ENCODE measurements at regions not wholly inside any gene's neighbourhood (a gene's known extent, or its start where the extent isn't known, plus 50 kb on each side); places are given as distances from the start of the nearest gene placed in this dataset.

DNA sequence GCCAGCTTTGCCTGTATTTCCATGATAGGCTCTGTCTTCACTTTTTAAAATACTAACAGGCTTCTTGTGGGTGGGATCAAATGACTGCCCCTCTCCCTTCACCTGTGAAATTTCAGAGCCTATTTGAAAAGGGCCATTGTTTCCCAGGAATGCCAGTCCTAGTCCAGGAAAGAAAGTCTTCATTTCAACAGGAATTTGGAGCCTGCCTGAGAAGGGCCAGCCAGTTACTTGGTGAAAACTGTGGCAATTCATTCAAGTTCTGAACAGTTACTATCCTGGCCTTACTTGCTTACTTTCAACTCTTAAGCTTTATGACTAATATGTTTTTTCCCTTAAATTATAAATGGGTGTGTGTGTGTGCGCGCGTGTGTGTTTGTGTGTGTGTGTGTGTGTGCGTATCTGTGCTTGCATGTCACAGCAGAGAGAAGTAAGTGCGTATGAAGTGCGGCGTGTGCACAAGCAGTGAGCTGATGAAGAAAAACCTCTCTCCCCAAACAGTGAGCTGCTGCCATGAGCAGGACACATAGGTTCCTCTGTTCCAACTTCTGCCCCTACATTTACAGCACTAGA lies 67.5 kb upstream of the RNPC3 start:
- Histone ChIP-seq H2AFZ (ENCODE audit: low read depth, low read length, poor library complexity, severe bottlenecking) (no peak overlapping the region), H3K9me3 (ENCODE audit: control insufficient read depth in 1 of 2, insufficient read depth in 1 of 2, low read depth in 1 of 2, low read length in 2 of 2) (no peaks in the 10 kb centered on the region), H3K4me2 (ENCODE audit: low read length) (no peak overlapping the region), H3K9me2 (ENCODE audit: insufficient read depth) (no peaks in the 10 kb centered on the region), H3K79me2 (ENCODE audit: insufficient read depth, low read length) (no peaks in the 10 kb centered on the region), H3K27ac (ENCODE audit: low read depth, low read length) (no peak overlapping the region), H3K27me3 (ENCODE audit: insufficient read depth, low read length) (no peaks in the 10 kb centered on the region), H4K20me1 (ENCODE audit: insufficient read depth) (no peaks in the 10 kb centered on the region; the same call in 1 of the 2 replicates), H3K4me1 (ENCODE audit: control insufficient read depth in 1 of 2, insufficient read depth in 2 of 2, low read length in 2 of 2) (no peaks in the 10 kb centered on the region), H3K36me3 (ENCODE audit: control insufficient read depth in 1 of 2, insufficient read depth in 2 of 2, low read length in 2 of 2) (no peaks in the 10 kb centered on the region), H3K4me3 (replicated peaks in 1 of 2; ENCODE audit: low read depth in 1 of 2, low read length in 2 of 2) (no peak overlapping the region), H3K9ac (ENCODE audit: low read length) (no peak overlapping the region)
- ChIA-PET POLR2A (no interaction called here), RAD21 (ENCODE audit: low non-redundant PET in 1 of 2, low total read pairs in 2 of 2, uncharacterized antibody in 2 of 2, unreplicated experiment in 2 of 2) (no interaction called here), CTCF (no interaction called here)
- DNase-seq (ENCODE audit: low read depth, low spot score): no peak
- intact Hi-C loops (cut with micrococcal nuclease): no loop called here
- BruUV-seq (replicated peaks): no TSS peak
- TF ChIP-seq REST (IDR thresholded peaks at IDR 0.05; ENCODE audit: low read depth) (no peak), POLR2AphosphoS5 (IDR thresholded peaks at IDR 0.05; ENCODE audit: low read depth, low read length) (no peak), CEBPB (IDR thresholded peaks at IDR 0.05; ENCODE audit: low read depth) (no peak), YY1 (IDR thresholded peaks at IDR 0.05; ENCODE audit: extremely low read depth, insufficient replicate concordance, low read depth, low read length) (no peak), RAD21 (IDR thresholded peaks at IDR 0.05; ENCODE audit: low read depth) (no peak), SP1 (IDR thresholded peaks at IDR 0.05; ENCODE audit: low read depth) (no peak), ZFX (IDR thresholded peaks at IDR 0.05) (no peak), ATF3 (IDR thresholded peaks at IDR 0.05) (no peak), EGR1 (IDR thresholded peaks at IDR 0.05; ENCODE audit: low read depth) (no peak), SRF (IDR thresholded peaks at IDR 0.05; ENCODE audit: low read depth) (no peak), SIN3A (IDR thresholded peaks at IDR 0.05; ENCODE audit: low read depth) (no peak)
- ATAC-seq: no peak

All from HCT116 (cell line).